ENCODE measurements at regions not wholly inside any gene's neighbourhood (a gene's known extent, or its start where the extent isn't known, plus 50 kb on each side); places are given as distances from the start of the nearest gene placed in this dataset.

GRCh38 chr11:43123443-43123842 is 188.4 kb upstream of the API5 start:
- no peaks in the 10 kb centered on the region for H4K20me1 ChIP-seq (ENCODE audit: insufficient read depth, low read length)

GRCh38 chr11:43124272-43124935 is 187.4 kb upstream of the API5 start:
- Histone ChIP-seq H3K4me3 (ENCODE audit: low read depth, low read length, poor library complexity, severe bottlenecking) (no peak overlapping the region), H3K36me3 (ENCODE audit: insufficient read depth, low read length) (no peaks in the 10 kb centered on the region), H4K20me1 (ENCODE audit: insufficient read depth, low read length) (no peaks in the 10 kb centered on the region), H3K9me2 (ENCODE audit: insufficient read depth, low read length) (no peaks in the 10 kb centered on the region), H3K4me2 (ENCODE audit: low read length) (no peak overlapping the region), H2AFZ (ENCODE audit: low read length) (no peak overlapping the region), H3K27ac (ENCODE audit: low read depth, low read length, poor library complexity, severe bottlenecking) (no peak overlapping the region), H3K9me3 (ENCODE audit: low read length) (no peaks in the 10 kb centered on the region), H3K4me1 (ENCODE audit: insufficient read depth, low read length, poor library complexity, severe bottlenecking) (no peaks in the 10 kb centered on the region), H3K79me2 (ENCODE audit: insufficient read depth, low read depth, low read length) (no peaks in the 10 kb centered on the region)
- BruUV-seq (replicated peaks), result no TSS peak
- ChIA-PET POLR2A (no interaction called here), CTCF (ENCODE audit: unreplicated experiment) (no interaction called here)
- intact Hi-C loops (cut with micrococcal nuclease; ENCODE audit: unreplicated experiment), result no loop called here
- DNase-seq (ENCODE audit: low spot score), result no peak
- no peak for TF ChIP-seq CTCF (conservative IDR thresholded peaks at IDR 0.05; ENCODE audit: low read length)
- no peak for TF ChIP-seq EZH2phosphoT487 (IDR thresholded peaks at IDR 0.05; ENCODE audit: borderline replicate concordance, low read depth, low read length)

More at GRCh38 chr11:43123443-43123842, 188.4 kb upstream of the API5 start:
- Histone ChIP-seq H3K27ac (ENCODE audit: low read depth, low read length, poor library complexity, severe bottlenecking) (no peak overlapping the region), H3K9me3 (ENCODE audit: low read length) (no peaks in the 10 kb centered on the region), H3K9me2 (ENCODE audit: insufficient read depth, low read length) (no peaks in the 10 kb centered on the region), H3K4me1 (ENCODE audit: insufficient read depth, low read length, poor library complexity, severe bottlenecking) (no peaks in the 10 kb centered on the region), H3K4me3 (ENCODE audit: low read depth, low read length, poor library complexity, severe bottlenecking) (no peak overlapping the region), H3K36me3 (ENCODE audit: insufficient read depth, low read length) (no peaks in the 10 kb centered on the region), H3K79me2 (ENCODE audit: insufficient read depth, low read depth, low read length) (no peaks in the 10 kb centered on the region), H3K4me2 (ENCODE audit: low read length) (no peak overlapping the region), H2AFZ (ENCODE audit: low read length) (no peak overlapping the region)
- BruUV-seq (replicated peaks), result no TSS peak
- ChIA-PET CTCF (ENCODE audit: unreplicated experiment) (no interaction called here), POLR2A (no interaction called here)
- DNase-seq (ENCODE audit: low spot score), result no peak
- intact Hi-C loops (cut with micrococcal nuclease; ENCODE audit: unreplicated experiment), result no loop called here
- no peak for TF ChIP-seq CTCF (conservative IDR thresholded peaks at IDR 0.05; ENCODE audit: low read length)
- TF ChIP-seq EZH2phosphoT487 (IDR thresholded peaks at IDR 0.05; ENCODE audit: borderline replicate concordance, low read depth, low read length), result no peak

GRCh38 chr11:43129329-43129728 is 182.5 kb upstream of the API5 start:
- intact Hi-C loops (cut with micrococcal nuclease; ENCODE audit: unreplicated experiment), result no loop called here
- H3K9me2 ChIP-seq (ENCODE audit: insufficient read depth, low read length), result no peaks in the 10 kb centered on the region
- BruUV-seq (replicated peaks), result no TSS peak
- no peaks in the 10 kb centered on the region for H3K79me2 ChIP-seq (ENCODE audit: insufficient read depth, low read depth, low read length)
- H3K27ac ChIP-seq (ENCODE audit: low read depth, low read length, poor library complexity, severe bottlenecking), result no peak overlapping the region
- CTCF ChIA-PET (ENCODE audit: unreplicated experiment), result no interaction called here
- no peaks in the 10 kb centered on the region for H3K36me3 ChIP-seq (ENCODE audit: insufficient read depth, low read length)
- POLR2A ChIA-PET, result no interaction called here
- H2AFZ ChIP-seq (ENCODE audit: low read length), result no peak overlapping the region
- H3K9me3 ChIP-seq (ENCODE audit: low read length), result no peaks in the 10 kb centered on the region
- TF ChIP-seq CTCF (conservative IDR thresholded peaks at IDR 0.05; ENCODE audit: low read length) (no peak), EZH2phosphoT487 (IDR thresholded peaks at IDR 0.05; ENCODE audit: borderline replicate concordance, low read depth, low read length) (no peak)
- H4K20me1 ChIP-seq (ENCODE audit: insufficient read depth, low read length), result no peaks in the 10 kb centered on the region
- no peak overlapping the region for H3K4me2 ChIP-seq (ENCODE audit: low read length)
- DNase-seq (ENCODE audit: low spot score), result no peak
- H3K4me1 ChIP-seq (ENCODE audit: insufficient read depth, low read length, poor library complexity, severe bottlenecking), result no peaks in the 10 kb centered on the region
- H3K4me3 ChIP-seq (ENCODE audit: low read depth, low read length, poor library complexity, severe bottlenecking), result no peak overlapping the region

All from OCI-LY7 (cell line).